HepG2 (cell line): ENCODE measurements at regions not wholly inside any gene's neighbourhood (a gene's known extent, or its start where the extent isn't known, plus 50 kb on each side); places are given as distances from the start of the nearest gene placed in this dataset.

Experiments
- CEBPB ChIP-seq: IDR thresholded peaks from 2 replicates; pipeline ENCODE4 v1.6.1; 2011; ENCODE audit warnings: low read depth, low read length, improper control_type of control experiment, borderline replicate concordance
- CENPBD1 ChIP-seq: sonication (generic); formaldehyde crosslinking; IDR thresholded peaks from 2 replicates; pipeline ENCODE4 v1.8.0; 2022; ENCODE audit warnings: missing genetic modification reagents, low read depth, mild to moderate bottlenecking, borderline replicate concordance
- CTCF ChIP-seq: sonication (generic); formaldehyde crosslinking; IDR thresholded peaks from 2 replicates; pipeline ENCODE4 v1.5.0; 2020; ENCODE audit warnings: mild to moderate bottlenecking, missing genetic modification reagents, moderate library complexity
- DNMT3B ChIP-seq: conservative IDR thresholded peaks from 2 replicates; pipeline ENCODE4 v1.6.1; 2016; ENCODE audit warnings: missing biosample characterization, control low read depth
- EEA1 ChIP-seq: sonication (generic); formaldehyde crosslinking; IDR thresholded peaks from 2 replicates; pipeline ENCODE4 v1.5.1; 2020; ENCODE audit warnings: mild to moderate bottlenecking, missing genetic modification reagents, borderline replicate concordance
- ERF ChIP-seq: IDR thresholded peaks from 2 replicates; pipeline ENCODE4 v1.6.1; 2018; ENCODE audit warnings: missing biosample characterization, missing genetic modification reagents
- KDM5B ChIP-seq: sonication (generic); formaldehyde crosslinking; IDR thresholded peaks from 2 replicates; pipeline ENCODE4 v1.4.0; 2020; ENCODE audit warnings: missing genetic modification reagents, mild to moderate bottlenecking, borderline replicate concordance
- MED8 ChIP-seq: sonication (generic); formaldehyde crosslinking; IDR thresholded peaks from 2 replicates; pipeline ENCODE4 v1.8.1; 2023; ENCODE audit warnings: mild to moderate bottlenecking, missing genetic modification reagents; ENCODE audit not compliant: insufficient replicate concordance
- POLR2AphosphoS5 ChIP-seq: IDR thresholded peaks from 2 replicates; pipeline ENCODE4 v1.6.1; 2012; ENCODE audit warnings: low read depth, low read length
- SETDB1 ChIP-seq: sonication (generic); formaldehyde crosslinking; IDR thresholded peaks from 2 replicates; pipeline ENCODE4 v1.5.1; 2020; ENCODE audit warnings: missing genetic modification reagents, mild to moderate bottlenecking, borderline replicate concordance
- ZNF331 ChIP-seq: sonication (generic); formaldehyde crosslinking; IDR thresholded peaks from 2 replicates; pipeline ENCODE4 v1.4.0; 2020; ENCODE audit warnings: missing genetic modification reagents
- ZNF616 ChIP-seq: sonication (generic); formaldehyde crosslinking; IDR thresholded peaks from 2 replicates; pipeline ENCODE4 v1.5.0; 2020; ENCODE audit warnings: low read depth, mild to moderate bottlenecking, missing genetic modification reagents

DNA sequence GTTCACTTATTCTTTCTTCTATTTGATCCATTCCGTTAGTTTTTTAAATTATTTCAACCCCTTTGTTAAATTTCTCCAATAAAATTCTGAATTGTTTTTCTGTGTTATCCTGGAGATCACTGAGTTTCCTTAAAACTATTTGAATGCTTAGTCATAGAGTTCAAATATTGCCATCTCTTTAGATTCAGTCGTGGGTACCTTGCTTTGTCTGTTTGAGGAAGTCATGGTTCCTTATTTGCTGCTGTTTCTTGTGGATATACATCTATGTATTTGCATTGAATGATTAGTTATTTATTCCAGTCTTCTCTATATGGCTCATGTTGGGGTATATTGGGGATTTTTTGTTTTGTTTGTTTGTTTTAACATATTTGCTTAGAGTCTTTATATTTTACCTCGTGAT lies 80.6 kb downstream of the HINT1 start:
- TF ChIP-seq CTCF (CRISPR knock-in tag) (no peak), ZNF616 (CRISPR knock-in tag) (no peak), ZNF331 (CRISPR knock-in tag) (no peak), SETDB1 (CRISPR knock-in tag) (no peak), POLR2AphosphoS5 (no peak), CEBPB (no peak), CENPBD1 (CRISPR knock-in tag) (no peak), DNMT3B (CRISPR knock-in tag) (no peak), KDM5B (CRISPR knock-in tag) (no peak), MED8 (CRISPR knock-in tag) (no peak), ERF (CRISPR knock-in tag) (no peak), EEA1 (no peak)
